NOMO-1 (cell line): ENCODE measurements at regions not wholly inside any gene's neighbourhood (a gene's known extent, or its start where the extent isn't known, plus 50 kb on each side); places are given as distances from the start of the nearest gene placed in this dataset.
A peak's percentile ranks its signal among the peaks of the same experiment; 100 is the strongest.
"Not testable (repeated sequence)": the region's sequence is repeated elsewhere in the genome, so short reads cannot be mapped to it uniquely, and the experiment has no call there.

Experiments
- DNase-seq, 2 experiments: peaks; one replicate each; lab custom pipeline; 2025; ENCODE audit not compliant: unreplicated experiment in 2 of 2; lab: John Stamatoyannopoulos, UW

DNA sequence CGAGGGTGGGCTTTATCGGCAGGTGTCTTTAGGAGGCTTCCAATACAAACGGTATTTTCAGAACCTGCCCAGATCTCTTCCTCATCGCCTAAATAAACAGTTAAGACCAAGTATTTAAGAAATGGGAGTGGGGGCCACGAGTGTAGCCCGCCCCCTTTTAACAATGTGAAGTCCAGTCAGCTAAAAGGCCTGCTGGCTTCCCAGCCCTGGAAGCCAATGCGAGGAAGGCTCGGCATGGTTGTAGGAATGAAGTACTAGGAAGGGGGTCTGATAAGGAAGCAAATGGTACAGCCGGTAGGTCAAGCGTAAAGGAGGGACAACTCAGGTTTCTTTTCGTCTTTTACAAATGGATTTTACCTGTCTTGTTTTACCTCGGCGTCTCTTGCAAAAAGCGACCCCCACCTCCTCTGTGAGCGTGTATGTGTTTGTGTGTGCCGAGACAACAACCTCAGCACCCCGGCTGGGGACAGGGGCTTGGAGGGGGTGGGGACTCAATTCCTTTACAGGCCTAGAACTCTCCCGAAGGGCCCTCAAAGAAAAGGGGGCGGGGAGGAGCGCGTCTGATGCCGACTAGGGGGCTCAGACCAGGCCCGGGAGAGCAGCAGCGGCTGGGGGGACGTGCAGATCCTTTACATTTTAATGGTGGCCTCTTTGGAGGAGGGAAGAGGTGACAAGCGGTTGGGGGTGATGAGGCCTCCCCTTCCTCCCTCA, 147.6 kb downstream of the GPR85 start:
- DNase-seq = no peak

- no peak for DNase-seq
These were observed 147.6 kb upstream of the TMEM168 start for GRCh38 chr7:112937651-112938415.

DNA sequence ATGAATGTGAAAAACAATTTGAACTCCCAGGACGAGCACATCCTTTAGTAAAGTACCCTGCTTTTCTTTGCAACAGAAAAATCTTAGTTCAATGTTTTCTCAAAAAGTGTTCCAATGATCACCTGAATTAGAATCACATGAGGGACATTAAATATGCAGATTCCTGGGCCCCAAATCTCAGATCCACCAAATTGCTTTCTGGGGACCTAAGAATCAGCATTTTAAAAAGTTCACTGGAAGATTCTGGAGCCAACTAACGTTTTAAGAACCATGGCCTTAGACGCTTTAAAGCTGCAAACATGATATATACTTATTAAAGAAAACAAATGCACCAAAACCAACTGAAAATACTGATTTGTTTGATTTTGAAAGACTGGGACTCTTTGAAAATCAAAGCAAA, 143.4 kb upstream of the TMEM168 start:
- DNase-seq = no peak

DNA sequence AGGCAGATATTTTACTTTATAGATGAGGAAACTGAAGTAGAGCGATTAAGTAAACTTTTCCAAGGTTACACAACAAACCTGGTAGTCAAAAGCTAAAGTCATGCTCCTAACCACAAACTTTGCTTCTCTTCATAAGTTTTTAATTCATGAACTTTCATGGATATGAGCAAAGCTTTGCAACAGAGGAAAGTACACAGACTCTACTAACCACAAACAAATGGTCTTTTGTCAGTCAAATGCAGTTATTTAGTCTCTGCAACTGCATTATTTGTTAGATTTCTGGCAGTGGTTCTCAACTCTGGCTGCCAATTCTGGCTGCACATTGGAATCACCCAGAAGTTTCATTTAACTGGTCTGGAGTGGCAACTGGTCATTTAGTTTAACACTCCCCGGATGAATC, 140.6 kb upstream of the TMEM168 start:
- DNase-seq = peak; percentile 14 to 49

GRCh38 chr7:112929421-112929820, 139.2 kb upstream of the TMEM168 start:
- DNase-seq = no peak

DNA sequence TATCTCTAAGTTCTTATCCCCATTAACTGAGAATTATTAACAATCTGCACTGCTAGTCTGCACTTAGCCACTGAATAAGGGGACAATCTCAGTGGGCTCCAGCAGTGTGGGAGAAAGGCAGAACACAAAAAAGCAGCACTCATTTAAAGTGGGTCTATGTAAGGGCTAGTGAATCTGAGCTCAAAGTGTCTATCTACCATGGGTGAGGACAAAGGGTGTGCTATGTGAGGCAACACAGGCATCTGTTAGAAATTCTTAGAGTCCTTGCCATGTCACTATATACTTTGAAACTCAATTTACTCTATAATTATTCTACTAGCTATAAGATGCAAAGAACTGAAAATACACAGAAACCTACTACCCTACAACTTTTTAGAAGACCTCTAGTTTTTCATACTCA, 135.8 kb upstream of the TMEM168 start:
- no peak for DNase-seq

DNA sequence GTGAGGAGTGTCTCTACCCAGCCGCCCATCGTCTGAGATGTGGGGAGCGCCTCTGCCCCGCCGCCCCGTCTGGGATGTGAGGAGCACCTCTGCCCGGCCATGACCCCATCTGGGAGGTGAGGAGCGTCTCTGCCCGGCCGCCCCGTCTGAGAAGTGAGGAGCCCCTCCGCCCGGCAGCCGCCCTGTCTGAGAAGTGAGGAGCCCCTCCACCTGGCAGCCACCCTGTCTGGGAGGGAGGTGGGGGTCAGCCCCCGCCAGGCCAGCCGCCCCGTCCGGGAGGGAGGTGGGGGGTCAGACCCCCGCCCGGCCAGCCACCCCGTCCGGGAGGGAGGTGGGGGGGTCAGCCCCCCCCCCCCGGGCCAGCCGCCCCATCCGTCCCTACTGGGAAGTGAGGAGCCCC, 132.4 kb upstream of the TMEM168 start:
- not testable (repeated sequence) for DNase-seq

DNA sequence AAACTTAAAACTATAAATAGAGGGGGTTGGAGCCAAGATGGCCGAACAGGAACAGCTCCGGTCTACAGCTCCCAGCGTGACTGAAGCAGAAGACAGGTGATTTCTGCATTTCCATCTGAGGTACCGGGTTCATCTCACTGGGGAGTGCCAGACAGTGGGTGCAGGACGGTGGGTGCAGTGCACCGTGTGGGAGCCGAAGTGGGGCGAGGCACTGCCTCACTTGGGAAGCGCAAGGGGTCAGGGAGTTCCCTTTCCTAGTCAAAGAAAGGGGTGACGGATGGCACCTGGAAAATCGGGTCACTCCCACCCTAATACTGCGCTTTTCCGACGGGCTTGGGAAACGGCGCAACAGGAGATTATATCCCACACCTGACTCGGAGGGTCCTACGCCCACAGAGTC, 126.2 kb upstream of the TMEM168 start:
- not testable (repeated sequence) for DNase-seq

GRCh38 chr7:112908086-112908485, 117.9 kb upstream of the TMEM168 start:
- no peak for DNase-seq

DNA sequence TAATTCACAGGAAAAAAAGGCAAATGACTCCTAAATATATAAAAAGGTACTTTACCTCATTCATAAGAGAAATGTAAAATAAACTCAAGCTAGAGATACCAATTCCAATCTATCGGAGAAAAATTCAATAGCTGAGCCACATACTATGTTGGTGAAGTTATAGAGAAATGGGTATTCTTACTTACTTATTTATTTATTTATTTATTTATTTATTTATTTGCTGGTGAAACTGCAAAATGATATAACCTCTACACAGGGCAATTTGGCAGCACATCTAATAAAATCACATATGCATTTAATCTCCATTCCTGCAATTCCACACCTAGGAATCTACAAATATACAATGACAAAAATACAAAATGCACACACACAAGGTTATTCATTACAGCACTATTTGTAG, 117.5 kb upstream of the TMEM168 start:
- DNase-seq = no peak

GRCh38 chr7:112905950-112906349, 115.8 kb upstream of the TMEM168 start:
- DNase-seq = no peak

- no peak for DNase-seq
These were observed 115.2 kb upstream of the TMEM168 start for GRCh38 chr7:112905413-112905812.

DNA sequence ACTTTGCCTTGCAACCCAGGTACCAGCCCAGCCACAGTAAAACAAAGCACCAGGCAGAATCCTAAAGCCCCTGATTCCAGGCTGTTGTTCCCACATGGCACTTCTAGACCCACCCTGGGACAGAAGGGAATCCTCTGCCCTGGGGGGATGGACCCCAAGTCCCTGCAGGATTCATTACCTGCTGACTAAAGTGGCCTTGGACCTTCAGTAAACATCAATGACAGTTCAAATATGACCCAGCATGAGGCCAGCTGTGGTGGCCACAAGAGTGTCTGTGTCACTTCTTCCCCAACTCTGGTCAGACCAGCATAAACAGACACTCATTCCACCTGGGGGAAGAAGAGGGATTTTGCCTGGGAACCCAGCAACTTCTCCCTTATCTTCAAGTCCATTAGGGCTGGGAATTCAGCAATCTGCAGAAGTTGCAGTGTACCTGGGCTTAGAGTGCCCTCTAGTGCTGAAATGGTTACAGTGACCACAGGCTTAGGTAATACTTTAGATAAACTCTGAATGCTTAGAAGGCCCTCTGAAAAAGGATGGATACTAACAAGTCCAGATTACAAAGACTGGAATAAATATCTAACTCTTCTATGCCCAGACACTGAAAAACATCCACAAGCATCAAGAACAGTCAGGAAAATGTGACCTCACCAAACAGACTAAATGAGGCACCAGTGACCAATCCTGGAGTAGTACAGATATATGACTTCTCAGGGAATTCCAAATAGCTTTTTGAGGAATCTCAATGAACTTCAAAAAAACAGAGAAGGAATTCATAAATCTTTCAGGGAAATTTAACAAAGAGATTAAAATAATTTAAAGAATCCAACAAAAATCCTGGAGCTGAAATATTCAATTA, 108.5 kb upstream of the TMEM168 start:
- DNase-seq = peak in 1 of 2 experiments; percentile 25

- DNase-seq = no peak
These were observed 107.7 kb upstream of the TMEM168 start for GRCh38 chr7:112897839-112898431.

DNA sequence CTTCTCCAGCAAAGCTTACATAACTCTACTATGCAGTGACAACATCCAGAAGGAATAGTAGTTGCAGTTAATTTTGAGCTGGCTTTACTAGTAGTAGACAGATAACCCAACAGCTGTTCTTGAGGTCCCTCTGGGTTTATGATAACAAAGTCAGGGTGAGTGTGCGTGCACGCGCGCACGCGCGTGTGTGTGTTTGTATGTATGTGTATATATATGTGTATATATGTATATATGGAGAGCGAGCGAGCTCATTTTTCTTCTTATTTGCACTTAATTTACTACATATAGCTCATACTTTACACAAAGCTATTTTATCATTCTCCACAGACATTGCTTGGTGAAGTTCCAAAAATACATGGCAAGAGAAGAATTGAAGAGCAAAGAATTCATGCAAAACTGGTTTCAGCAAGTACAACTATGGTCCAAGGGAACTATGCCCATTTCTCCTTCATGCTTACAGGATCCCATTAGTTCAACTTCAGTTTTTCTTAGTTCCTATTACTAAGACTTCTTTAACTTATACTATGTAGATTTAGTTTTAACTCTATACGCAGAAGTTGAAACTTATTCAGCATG, 105.9 kb upstream of the TMEM168 start:
- DNase-seq = no peak

DNA sequence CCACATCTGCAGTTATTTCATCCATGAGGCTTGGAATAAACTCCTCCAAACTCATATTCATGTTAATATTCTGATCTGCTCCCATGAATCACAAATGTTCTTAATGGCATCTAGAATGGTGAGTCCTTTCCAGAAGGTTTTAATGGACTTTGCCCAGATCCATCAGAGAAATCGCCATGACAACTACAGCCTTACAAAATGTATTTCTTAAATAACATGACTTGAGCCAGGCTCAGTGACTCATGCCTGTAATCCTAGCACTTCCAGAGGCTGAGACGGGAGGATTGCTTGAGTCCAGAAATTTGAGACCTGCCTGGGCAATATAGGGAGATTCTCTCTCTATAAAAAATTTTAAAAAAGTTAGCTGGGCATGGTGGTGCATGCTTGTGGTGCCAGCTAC, 102.1 kb upstream of the TMEM168 start:
- no peak for DNase-seq

GRCh38 chr7:112891698-112892097, 101.5 kb upstream of the TMEM168 start:
- no peak for DNase-seq

- no peak for DNase-seq
These were observed 99.7 kb upstream of the TMEM168 start for GRCh38 chr7:112889834-112890438.

GRCh38 chr7:112889268-112889667, 99.1 kb upstream of the TMEM168 start:
- no peak for DNase-seq

GRCh38 chr7:112888781-112889180, 98.6 kb upstream of the TMEM168 start:
- no peak for DNase-seq
